ENCODE measurements at regions not wholly inside any gene's neighbourhood (a gene's known extent, or its start where the extent isn't known, plus 50 kb on each side); places are given as distances from the start of the nearest gene placed in this dataset.

DNA sequence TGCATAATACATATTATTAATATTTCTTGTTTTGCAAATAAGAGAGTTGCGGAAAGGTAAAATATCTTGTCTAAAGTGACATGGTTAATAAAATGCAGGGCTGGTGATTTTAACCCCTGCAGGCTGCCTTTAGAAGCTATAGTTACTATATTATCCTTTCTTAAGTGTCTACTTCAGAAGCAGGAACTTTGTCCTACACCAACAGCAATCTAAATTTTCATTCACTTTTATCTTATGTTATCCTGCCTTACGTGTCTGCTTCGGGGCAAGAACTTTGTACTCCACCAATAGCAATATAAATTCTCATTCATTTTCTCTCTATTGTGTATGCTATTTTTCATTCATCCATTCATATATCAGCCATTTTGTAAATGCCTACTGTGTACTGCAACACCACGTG lies 719.5 kb downstream of the TLR4 start:
- Mint-ChIP-seq H3K27ac (no peak overlapping the region), H3K9me3 (no peaks in the 10 kb centered on the region), H3K27me3 (ENCODE audit: low read depth) (no peaks in the 10 kb centered on the region), H3K36me3 (ENCODE audit: low read depth) (no peaks in the 10 kb centered on the region), H3K4me1 (ENCODE audit: low read depth) (no peaks in the 10 kb centered on the region), H3K4me3 (no peak overlapping the region)
- intact Hi-C loops (cut with micrococcal nuclease) = no loop called here
- CTCF ChIA-PET = no interaction called here
- no peak for DNase-seq

DNA sequence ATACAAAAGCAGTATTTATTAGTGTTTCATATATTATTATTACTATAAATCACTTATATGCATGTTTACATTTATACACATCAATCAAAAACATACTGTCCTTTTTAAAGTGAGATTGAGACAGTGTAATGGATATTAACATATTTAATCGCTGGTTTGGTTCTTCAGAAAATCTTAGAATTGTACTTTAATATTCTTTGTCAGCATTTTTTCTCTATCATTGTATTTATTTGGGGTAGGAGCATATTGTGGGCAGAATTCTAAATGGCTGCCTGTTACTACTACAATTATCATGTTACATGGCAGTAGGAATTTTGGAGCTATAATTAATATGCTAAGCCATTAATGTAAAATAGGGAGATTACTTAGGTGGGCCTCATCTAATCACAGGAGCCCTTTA lies 722.6 kb downstream of the TLR4 start:
- CTCF ChIA-PET = no interaction called here

GRCh38 chr9:118438810-118439209 lies 734.6 kb downstream of the TLR4 start:
- Mint-ChIP-seq H3K4me3 (no peak overlapping the region), H3K27me3 (ENCODE audit: low read depth) (peaks cover 3% of the 10 kb centered on the region), H3K27ac (no peak overlapping the region), H3K4me1 (ENCODE audit: low read depth) (no peaks in the 10 kb centered on the region), H3K36me3 (ENCODE audit: low read depth) (no peaks in the 10 kb centered on the region), H3K9me3 (no peaks in the 10 kb centered on the region)
- DNase-seq = no peak
- intact Hi-C loops (cut with micrococcal nuclease) = no loop called here
- CTCF ChIA-PET = no interaction called here

More for the DNA sequence above, 722.6 kb downstream of the TLR4 start:
- no peak overlapping the region for H3K27ac Mint-ChIP-seq
- intact Hi-C loops (cut with micrococcal nuclease) = no loop called here
- DNase-seq = no peak
- no peaks in the 10 kb centered on the region for H3K36me3 Mint-ChIP-seq (ENCODE audit: low read depth)
- H3K4me3 Mint-ChIP-seq = no peak overlapping the region
- H3K9me3 Mint-ChIP-seq = no peaks in the 10 kb centered on the region
- H3K27me3 Mint-ChIP-seq (ENCODE audit: low read depth) = no peaks in the 10 kb centered on the region
- H3K4me1 Mint-ChIP-seq (ENCODE audit: low read depth) = no peaks in the 10 kb centered on the region

- H3K27ac Mint-ChIP-seq = no peak overlapping the region
- CTCF ChIA-PET = no interaction called here
- H3K4me1 Mint-ChIP-seq (ENCODE audit: low read depth) = no peaks in the 10 kb centered on the region
- no peak for DNase-seq
- intact Hi-C loops (cut with micrococcal nuclease) = no loop called here
- H3K27me3 Mint-ChIP-seq (ENCODE audit: low read depth) = peaks cover 3% of the 10 kb centered on the region
- no peak overlapping the region for H3K4me3 Mint-ChIP-seq
- no peaks in the 10 kb centered on the region for H3K36me3 Mint-ChIP-seq (ENCODE audit: low read depth)
- no peaks in the 10 kb centered on the region for H3K9me3 Mint-ChIP-seq
These were observed 735.2 kb downstream of the TLR4 start for GRCh38 chr9:118439441-118439840.

GRCh38 chr9:118444403-118444802 lies 740.2 kb downstream of the TLR4 start:
- Mint-ChIP-seq H3K4me3 (no peak overlapping the region), H3K4me1 (ENCODE audit: low read depth) (no peaks in the 10 kb centered on the region), H3K27me3 (ENCODE audit: low read depth) (no peaks in the 10 kb centered on the region), H3K27ac (no peak overlapping the region), H3K36me3 (ENCODE audit: low read depth) (no peaks in the 10 kb centered on the region), H3K9me3 (no peaks in the 10 kb centered on the region)
- CTCF ChIA-PET = no interaction called here
- DNase-seq = no peak
- intact Hi-C loops (cut with micrococcal nuclease) = no loop called here

DNA sequence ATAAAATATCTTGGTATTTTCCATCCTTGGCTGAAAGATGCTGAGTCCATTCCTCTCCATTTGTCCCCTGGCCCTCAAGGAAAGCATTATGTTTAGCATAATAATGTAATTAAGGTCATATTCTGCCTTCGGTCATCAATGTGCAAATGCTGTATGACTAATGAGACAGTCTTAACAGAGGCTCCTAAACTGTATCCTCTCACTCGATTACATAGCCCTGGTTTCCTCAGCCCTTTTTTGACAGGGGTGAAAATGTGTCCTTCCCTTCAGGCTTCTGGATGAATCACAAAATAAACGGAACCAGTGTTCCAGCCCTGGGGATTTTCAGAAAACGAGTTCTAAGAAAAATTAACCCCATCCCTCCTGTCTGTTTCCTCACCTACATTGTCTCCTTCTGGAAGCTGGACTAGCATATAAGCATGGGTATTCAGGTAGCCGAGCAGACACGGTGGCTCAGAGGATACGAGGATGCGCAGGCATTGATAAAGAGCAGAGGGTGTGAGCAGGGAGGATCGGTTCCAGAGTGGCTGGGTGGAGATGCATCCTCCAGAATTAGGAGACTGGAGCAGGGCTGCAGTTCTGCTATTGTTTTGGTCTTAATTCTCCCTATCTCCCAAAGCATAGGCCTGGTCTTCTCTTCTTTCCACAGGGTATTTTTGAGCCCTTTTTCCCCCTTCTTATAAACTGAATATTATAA lies 742.9 kb downstream of the TLR4 start:
- no peak overlapping the region for H3K27ac Mint-ChIP-seq
- no peaks in the 10 kb centered on the region for H3K27me3 Mint-ChIP-seq (ENCODE audit: low read depth)
- intact Hi-C loops (cut with micrococcal nuclease) = no loop called here
- CTCF ChIA-PET = no interaction called here
- no peaks in the 10 kb centered on the region for H3K4me1 Mint-ChIP-seq (ENCODE audit: low read depth)
- no peaks in the 10 kb centered on the region for H3K36me3 Mint-ChIP-seq (ENCODE audit: low read depth)
- H3K9me3 Mint-ChIP-seq = no peaks in the 10 kb centered on the region
- H3K4me3 Mint-ChIP-seq = no peak overlapping the region
- DNase-seq = no peak

- Mint-ChIP-seq H3K4me1 (ENCODE audit: low read depth) (no peaks in the 10 kb centered on the region), H3K27ac (no peak overlapping the region), H3K27me3 (ENCODE audit: low read depth) (no peaks in the 10 kb centered on the region), H3K4me3 (no peak overlapping the region), H3K9me3 (no peaks in the 10 kb centered on the region), H3K36me3 (ENCODE audit: low read depth) (no peaks in the 10 kb centered on the region)
- no peak for DNase-seq
- CTCF ChIA-PET = no interaction called here
- intact Hi-C loops (cut with micrococcal nuclease) = no loop called here
These were observed 745.4 kb downstream of the TLR4 start for GRCh38 chr9:118449554-118449953.

DNA sequence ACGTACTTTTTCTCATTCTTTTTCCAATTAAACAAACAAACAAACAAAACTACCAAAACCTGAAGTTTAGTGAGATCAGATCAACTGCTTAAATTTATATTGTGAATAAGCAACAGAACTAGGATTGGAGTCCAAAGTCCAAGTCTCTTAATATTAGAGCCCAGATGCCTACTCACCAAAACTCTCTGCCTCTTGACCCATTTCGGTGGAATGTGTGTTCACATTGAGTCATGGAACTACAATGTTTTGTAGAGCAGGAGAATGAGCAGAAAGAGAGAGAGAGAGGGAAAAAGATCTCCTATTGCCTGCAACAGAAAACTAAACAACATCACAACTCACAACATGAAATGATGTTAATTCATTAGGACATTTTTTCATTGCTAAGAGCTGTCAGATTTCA lies 751.1 kb downstream of the TLR4 start:
- DNase-seq = no peak
- CTCF ChIA-PET = no interaction called here
- H3K36me3 Mint-ChIP-seq (ENCODE audit: low read depth) = no peaks in the 10 kb centered on the region
- intact Hi-C loops (cut with micrococcal nuclease) = no loop called here
- peaks cover 3% of the 10 kb centered on the region for H3K9me3 Mint-ChIP-seq
- H3K4me1 Mint-ChIP-seq (ENCODE audit: low read depth) = no peaks in the 10 kb centered on the region
- no peak overlapping the region for H3K27ac Mint-ChIP-seq
- no peaks in the 10 kb centered on the region for H3K27me3 Mint-ChIP-seq (ENCODE audit: low read depth)
- H3K4me3 Mint-ChIP-seq = no peak overlapping the region

- intact Hi-C loops (cut with micrococcal nuclease) = no loop called here
- Mint-ChIP-seq H3K4me1 (ENCODE audit: low read depth) (no peaks in the 10 kb centered on the region), H3K27me3 (ENCODE audit: low read depth) (no peaks in the 10 kb centered on the region), H3K9me3 (peaks cover 4% of the 10 kb centered on the region), H3K36me3 (ENCODE audit: low read depth) (no peaks in the 10 kb centered on the region), H3K4me3 (no peak overlapping the region), H3K27ac (no peak overlapping the region)
- DNase-seq = no peak
- CTCF ChIA-PET = no interaction called here
These were observed 751.6 kb downstream of the TLR4 start for GRCh38 chr9:118455788-118456187.

DNA sequence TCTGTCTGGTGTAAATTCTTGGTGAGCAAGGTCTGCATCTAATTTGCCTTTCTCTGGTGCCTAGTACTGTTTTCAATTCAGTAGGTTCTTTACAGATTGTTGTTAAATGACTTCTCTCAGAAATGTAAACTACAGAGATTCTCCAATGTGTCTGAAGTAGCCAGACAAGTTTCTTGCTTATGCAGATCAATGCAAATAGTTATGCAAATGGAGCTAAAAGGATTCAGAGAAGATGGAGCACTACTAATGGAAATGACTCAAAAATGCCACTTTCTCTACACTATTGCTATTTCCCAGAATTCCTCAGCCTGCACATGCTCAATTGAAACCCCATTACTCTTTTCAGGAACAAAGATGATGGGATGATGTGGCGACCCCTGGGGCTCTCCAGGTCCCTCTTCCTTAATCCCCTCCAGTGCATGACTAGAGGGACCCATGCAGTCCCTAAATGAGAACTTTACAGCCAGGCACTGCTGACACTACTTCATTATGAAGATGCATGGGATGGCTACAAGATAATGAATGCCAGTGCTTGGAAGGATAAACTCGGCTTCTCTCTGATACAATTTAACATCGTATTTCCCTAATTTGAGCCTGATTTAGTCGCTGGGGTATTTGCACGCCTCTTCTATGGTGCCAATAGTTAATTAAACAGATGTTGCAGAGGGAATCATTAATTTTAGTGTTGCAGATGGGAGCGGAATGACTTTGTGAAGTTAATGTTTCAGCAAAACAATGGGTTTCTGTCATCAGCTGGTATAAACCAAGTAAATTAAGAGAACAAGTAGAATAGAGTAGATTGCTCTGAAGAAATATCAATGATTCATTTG lies 753.2 kb downstream of the TLR4 start:
- Mint-ChIP-seq H3K27me3 (ENCODE audit: low read depth) (no peaks in the 10 kb centered on the region), H3K9me3 (peaks cover 4% of the 10 kb centered on the region), H3K36me3 (ENCODE audit: low read depth) (no peaks in the 10 kb centered on the region), H3K4me1 (ENCODE audit: low read depth) (no peaks in the 10 kb centered on the region), H3K27ac (no peak overlapping the region), H3K4me3 (no peak overlapping the region)
- intact Hi-C loops (cut with micrococcal nuclease) = no loop called here
- no peak for DNase-seq
- CTCF ChIA-PET = no interaction called here

- Mint-ChIP-seq H3K36me3 (ENCODE audit: low read depth) (no peaks in the 10 kb centered on the region), H3K4me1 (ENCODE audit: low read depth) (no peaks in the 10 kb centered on the region), H3K4me3 (no peak overlapping the region), H3K9me3 (peaks cover 4% of the 10 kb centered on the region), H3K27me3 (ENCODE audit: low read depth) (no peaks in the 10 kb centered on the region), H3K27ac (no peak overlapping the region)
- CTCF ChIA-PET = no interaction called here
- intact Hi-C loops (cut with micrococcal nuclease) = no loop called here
- no peak for DNase-seq
These were observed 755.7 kb downstream of the TLR4 start for GRCh38 chr9:118459913-118460312.

- H3K36me3 Mint-ChIP-seq (ENCODE audit: low read depth) = no peaks in the 10 kb centered on the region
- no peak for DNase-seq
- H3K4me1 Mint-ChIP-seq (ENCODE audit: low read depth) = no peaks in the 10 kb centered on the region
- CTCF ChIA-PET = no interaction called here
- H3K9me3 Mint-ChIP-seq = peaks cover 4% of the 10 kb centered on the region
- H3K4me3 Mint-ChIP-seq = no peak overlapping the region
- no peak overlapping the region for H3K27ac Mint-ChIP-seq
- H3K27me3 Mint-ChIP-seq (ENCODE audit: low read depth) = no peaks in the 10 kb centered on the region
- intact Hi-C loops (cut with micrococcal nuclease) = no loop called here
These were observed 759.2 kb downstream of the TLR4 start for GRCh38 chr9:118463419-118463818.

- CTCF ChIA-PET = no interaction called here
- H3K9me3 Mint-ChIP-seq = no peaks in the 10 kb centered on the region
- H3K4me1 Mint-ChIP-seq (ENCODE audit: low read depth) = no peaks in the 10 kb centered on the region
- H3K27me3 Mint-ChIP-seq (ENCODE audit: low read depth) = no peaks in the 10 kb centered on the region
- no peak overlapping the region for H3K27ac Mint-ChIP-seq
- intact Hi-C loops (cut with micrococcal nuclease) = no loop called here
- DNase-seq = no peak
- no peak overlapping the region for H3K4me3 Mint-ChIP-seq
- no peaks in the 10 kb centered on the region for H3K36me3 Mint-ChIP-seq (ENCODE audit: low read depth)
These were observed 769.3 kb downstream of the TLR4 start for GRCh38 chr9:118473521-118473920.

Data from activated naive CD4-positive, alpha-beta T cell treated with anti-CD3 and anti-CD28 coated beads for 36 hours (primary cell).